ENCODE measurements at regions not wholly inside any gene's neighbourhood (a gene's known extent, or its start where the extent isn't known, plus 50 kb on each side); places are given as distances from the start of the nearest gene placed in this dataset.

DNA sequence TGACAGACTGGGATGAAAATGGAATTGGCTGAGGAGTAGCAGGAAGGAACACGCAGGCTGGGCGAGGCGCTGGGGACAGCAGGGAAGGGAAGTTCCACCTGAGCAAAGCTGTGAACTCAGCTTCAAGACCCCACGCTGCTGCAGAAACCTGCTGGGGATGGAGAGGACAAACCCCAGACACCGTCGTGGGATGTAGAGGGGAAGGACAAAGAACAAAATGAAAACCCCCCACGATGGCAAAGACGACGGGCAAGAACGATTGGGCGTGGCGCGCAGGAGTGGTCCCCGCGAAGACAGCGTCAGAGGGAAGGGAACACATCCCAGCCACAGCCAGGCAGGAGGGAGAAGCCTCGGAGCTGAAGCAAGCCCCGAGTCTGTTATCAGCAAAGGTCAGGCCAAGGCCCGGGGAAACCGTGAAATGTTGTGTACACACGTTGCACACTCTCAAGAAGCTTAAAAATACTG, 222.9 kb downstream of the NDUFA10 start (continued):
- TF ChIP-seq, protein P1, sequence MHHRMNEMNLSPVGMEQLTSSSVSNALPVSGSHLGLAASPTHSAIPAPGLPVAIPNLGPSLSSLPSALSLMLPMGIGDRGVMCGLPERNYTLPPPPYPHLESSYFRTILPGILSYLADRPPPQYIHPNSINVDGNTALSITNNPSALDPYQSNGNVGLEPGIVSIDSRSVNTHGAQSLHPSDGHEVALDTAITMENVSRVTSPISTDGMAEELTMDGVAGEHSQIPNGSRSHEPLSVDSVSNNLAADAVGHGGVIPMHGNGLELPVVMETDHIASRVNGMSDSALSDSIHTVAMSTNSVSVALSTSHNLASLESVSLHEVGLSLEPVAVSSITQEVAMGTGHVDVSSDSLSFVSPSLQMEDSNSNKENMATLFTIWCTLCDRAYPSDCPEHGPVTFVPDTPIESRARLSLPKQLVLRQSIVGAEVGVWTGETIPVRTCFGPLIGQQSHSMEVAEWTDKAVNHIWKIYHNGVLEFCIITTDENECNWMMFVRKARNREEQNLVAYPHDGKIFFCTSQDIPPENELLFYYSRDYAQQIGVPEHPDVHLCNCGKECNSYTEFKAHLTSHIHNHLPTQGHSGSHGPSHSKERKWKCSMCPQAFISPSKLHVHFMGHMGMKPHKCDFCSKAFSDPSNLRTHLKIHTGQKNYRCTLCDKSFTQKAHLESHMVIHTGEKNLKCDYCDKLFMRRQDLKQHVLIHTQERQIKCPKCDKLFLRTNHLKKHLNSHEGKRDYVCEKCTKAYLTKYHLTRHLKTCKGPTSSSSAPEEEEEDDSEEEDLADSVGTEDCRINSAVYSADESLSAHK (tag by site-specific recombination; IDR thresholded peaks at IDR 0.05), result no peak
- TF ChIP-seq ZNF664 (tag by site-specific recombination; IDR thresholded peaks at IDR 0.05) (no peak), AEBP2 (tag by site-specific recombination; IDR thresholded peaks at IDR 0.05; ENCODE audit: borderline replicate concordance) (no peak), FEZF1 (tag by site-specific recombination; IDR thresholded peaks at IDR 0.05) (no peak), ZNF549 (tag by site-specific recombination; IDR thresholded peaks at IDR 0.05) (no peak), ZNF791 (tag by site-specific recombination; IDR thresholded peaks at IDR 0.05) (no peak)

- Histone ChIP-seq H3K36me3 (ENCODE audit: control insufficient read depth in 2 of 2, insufficient read depth in 1 of 2, low read length in 2 of 2) (no peaks in the 10 kb centered on the region), H3K9me3 (ENCODE audit: control insufficient read depth, insufficient read depth, low read depth, low read length) (no peaks in the 10 kb centered on the region), H3K27ac (ENCODE audit: extremely low read depth, low read depth, low read length) (no peak overlapping the region), H3K4me3 (ENCODE audit: low read depth, low read length) (no peak overlapping the region), H3K4me1 (ENCODE audit: control insufficient read depth, insufficient read depth, low read length) (no peaks in the 10 kb centered on the region)
- CTCF ChIA-PET, result interaction anchor here (0.6 kb wide), 1 partner anchor 473 kb away, joined by 3 read pairs; no protein-coding TSS in a partner anchor
- TF ChIP-seq GLIS2 (tag by site-specific recombination; IDR thresholded peaks at IDR 0.05) (no peak), ZNF76 (tag by site-specific recombination; IDR thresholded peaks at IDR 0.05; ENCODE audit: borderline replicate concordance, low read depth) (no peak)
- POLR2A ChIA-PET, result no interaction called here
These were observed 223.5 kb downstream of the NDUFA10 start for GRCh38 chr2:239801404-239802184.

DNA sequence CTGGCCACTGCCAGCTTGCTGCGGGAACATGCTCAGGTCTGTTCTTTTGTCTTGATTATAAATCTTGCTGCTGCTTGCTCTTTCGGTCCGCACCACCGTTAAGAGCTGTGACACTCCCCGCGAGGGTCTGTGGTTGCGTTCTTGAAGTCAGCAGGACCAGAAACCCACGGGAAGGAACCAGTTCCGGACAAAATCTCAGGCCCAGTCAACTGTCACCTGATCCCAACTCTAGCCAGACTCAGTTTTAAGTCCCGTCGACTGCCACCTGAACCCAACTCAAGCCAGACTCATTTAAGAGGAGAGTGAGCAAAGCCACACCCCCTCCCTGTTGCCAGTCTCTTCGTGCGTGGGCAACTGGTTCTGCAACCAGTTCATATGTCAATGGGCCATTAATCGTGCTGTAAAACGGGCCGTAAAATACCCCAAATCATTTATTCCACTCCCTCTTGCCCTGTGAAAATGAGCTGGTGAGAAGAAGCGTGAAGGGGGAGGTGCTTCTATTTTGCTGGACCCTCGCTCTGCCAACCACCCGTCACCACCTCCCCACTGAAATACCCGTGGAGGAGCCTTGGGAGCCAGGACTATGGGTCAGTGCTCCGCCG, 224.3 kb downstream of the NDUFA10 start:
- Histone ChIP-seq H3K27ac (ENCODE audit: extremely low read depth, low read depth, low read length) (no peak overlapping the region), H3K4me1 (ENCODE audit: control insufficient read depth, insufficient read depth, low read length) (no peaks in the 10 kb centered on the region), H3K9me3 (ENCODE audit: control insufficient read depth, insufficient read depth, low read depth, low read length) (no peaks in the 10 kb centered on the region), H3K36me3 (ENCODE audit: control insufficient read depth in 2 of 2, insufficient read depth in 1 of 2, low read length in 2 of 2) (no peaks in the 10 kb centered on the region), H3K4me3 (ENCODE audit: low read depth, low read length) (no peak overlapping the region)
- TF ChIP-seq PBX3 (CRISPR knock-in tag; IDR thresholded peaks at IDR 0.05), result no peak
- TF ChIP-seq ZBTB44 (tag by site-specific recombination; IDR thresholded peaks at IDR 0.05), result no peak
- TF ChIP-seq ZNF324 (tag by site-specific recombination; IDR thresholded peaks at IDR 0.05), result no peak
- no peak for TF ChIP-seq GFI1B (tag by site-specific recombination; IDR thresholded peaks at IDR 0.05)
- TF ChIP-seq, protein P2, sequence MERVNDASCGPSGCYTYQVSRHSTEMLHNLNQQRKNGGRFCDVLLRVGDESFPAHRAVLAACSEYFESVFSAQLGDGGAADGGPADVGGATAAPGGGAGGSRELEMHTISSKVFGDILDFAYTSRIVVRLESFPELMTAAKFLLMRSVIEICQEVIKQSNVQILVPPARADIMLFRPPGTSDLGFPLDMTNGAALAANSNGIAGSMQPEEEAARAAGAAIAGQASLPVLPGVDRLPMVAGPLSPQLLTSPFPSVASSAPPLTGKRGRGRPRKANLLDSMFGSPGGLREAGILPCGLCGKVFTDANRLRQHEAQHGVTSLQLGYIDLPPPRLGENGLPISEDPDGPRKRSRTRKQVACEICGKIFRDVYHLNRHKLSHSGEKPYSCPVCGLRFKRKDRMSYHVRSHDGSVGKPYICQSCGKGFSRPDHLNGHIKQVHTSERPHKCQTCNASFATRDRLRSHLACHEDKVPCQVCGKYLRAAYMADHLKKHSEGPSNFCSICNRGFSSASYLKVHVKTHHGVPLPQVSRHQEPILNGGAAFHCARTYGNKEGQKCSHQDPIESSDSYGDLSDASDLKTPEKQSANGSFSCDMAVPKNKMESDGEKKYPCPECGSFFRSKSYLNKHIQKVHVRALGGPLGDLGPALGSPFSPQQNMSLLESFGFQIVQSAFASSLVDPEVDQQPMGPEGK (tag by site-specific recombination; IDR thresholded peaks at IDR 0.05), result no peak
- no peak for TF ChIP-seq ZNF391 (tag by site-specific recombination; IDR thresholded peaks at IDR 0.05; ENCODE audit: borderline replicate concordance, low read depth)
- no peak for TF ChIP-seq ZBTB1 (tag by site-specific recombination; IDR thresholded peaks at IDR 0.05)
- CTCF ChIA-PET, result no interaction called here
- POLR2A ChIA-PET, result no interaction called here

Measured in HEK293 (cell line).